H54 (cell line): ENCODE measurements at regions not wholly inside any gene's neighbourhood (a gene's known extent, or its start where the extent isn't known, plus 50 kb on each side); places are given as distances from the start of the nearest gene placed in this dataset.

Experiments used
- DNase-seq: peaks from one replicate; pipeline ENCODE4 v3.0.0; 2011; ENCODE audit warnings: low spot score, mixed read lengths; ENCODE audit not compliant: insufficient read length
- FAIRE-seq: peaks from 3 replicates; lab custom pipeline; 2011; peaks lifted over from hg19 to GRCh38; lab: Jason Lieb, UNC
- POLR2A ChIP-seq: IDR thresholded peaks from 2 replicates; pipeline ENCODE4 v1.6.1; 2011; ENCODE audit warnings: low read depth, mild to moderate bottlenecking, low read length

- DNase-seq = no peak
- no peak for TF ChIP-seq POLR2A
- FAIRE-seq = no peak
These were observed 352.2 kb downstream of the IDS start for GRCh38 chrX:149152941-149153340.

- no peak for TF ChIP-seq POLR2A
- DNase-seq (no peak), FAIRE-seq (no peak)
These were observed 353.0 kb downstream of the IDS start for GRCh38 chrX:149151805-149152757.

GRCh38 chrX:149145845-149146285, 359.2 kb downstream of the IDS start:
- no peak for TF ChIP-seq POLR2A
- FAIRE-seq = no peak
- no peak for DNase-seq

GRCh38 chrX:149131774-149132173, 373.3 kb downstream of the IDS start:
- no peak for DNase-seq
- no peak for FAIRE-seq
- no peak for TF ChIP-seq POLR2A

- TF ChIP-seq POLR2A = no peak
- DNase-seq (no peak), FAIRE-seq (no peak)
These were observed 375.3 kb downstream of the IDS start for GRCh38 chrX:149129767-149130166.

GRCh38 chrX:149124526-149125108, 380.5 kb downstream of the IDS start:
- DNase-seq = no peak
- TF ChIP-seq POLR2A = no peak
- FAIRE-seq = no peak

GRCh38 chrX:149121206-149121920, 383.7 kb downstream of the IDS start:
- FAIRE-seq (no peak), DNase-seq (no peak)
- no peak for TF ChIP-seq POLR2A

- DNase-seq = no peak
- no peak for TF ChIP-seq POLR2A
- no peak for FAIRE-seq
These were observed 384.6 kb downstream of the IDS start for GRCh38 chrX:149120459-149120858.

GRCh38 chrX:149114874-149115273, 390.2 kb downstream of the IDS start:
- DNase-seq (no peak), FAIRE-seq (no peak)
- TF ChIP-seq POLR2A = no peak

- FAIRE-seq = no peak
These were observed 391.1 kb downstream of the IDS start for GRCh38 chrX:149114001-149114400.

GRCh38 chrX:149097786-149098185, 407.3 kb downstream of the IDS start:
- no peak for DNase-seq
- no peak for TF ChIP-seq POLR2A
- FAIRE-seq = no peak

More at GRCh38 chrX:149114001-149114400, 391.1 kb downstream of the IDS start:
- no peak for DNase-seq
- TF ChIP-seq POLR2A = no peak

GRCh38 chrX:149092179-149092578, 412.9 kb downstream of the IDS start:
- TF ChIP-seq POLR2A = no peak
- DNase-seq = no peak
- no peak for FAIRE-seq

- DNase-seq (no peak), FAIRE-seq (no peak)
- no peak for TF ChIP-seq POLR2A
These were observed 425.2 kb downstream of the IDS start for GRCh38 chrX:149079805-149080406.

- TF ChIP-seq POLR2A = no peak
- no peak for FAIRE-seq
- no peak for DNase-seq
These were observed 430.7 kb downstream of the IDS start for GRCh38 chrX:149074398-149074797.
